Neural progenitor cell (in vitro differentiated cells): ENCODE measurements at regions not wholly inside any gene's neighbourhood (a gene's known extent, or its start where the extent isn't known, plus 50 kb on each side); places are given as distances from the start of the nearest gene placed in this dataset.

Source experiments
- DNase-seq: peaks from one replicate; pipeline ENCODE4 v3.0.0-alpha.2; 2016; ENCODE audit warnings: low spot score
- H2AFZ ChIP-seq: fragments of 200-600 bp; sonication (generic); replicated peaks from 2 replicates; pipeline ENCODE4 v1.6.1; 2016; ENCODE audit warnings: antibody characterized with exemption
- H3F3A ChIP-seq: fragments of 200-600 bp; sonication (generic); 2 replicates; pipeline ENCODE4 v1.6.1; 2016; ENCODE audit warnings: antibody characterized with exemption, low read depth
- H3K27ac ChIP-seq: fragments of 200-600 bp; sonication (generic); 2 replicates; pipeline ENCODE4 v1.5.1; 2016; ENCODE audit warnings: mild to moderate bottlenecking
- H3K27me3 ChIP-seq: fragments of 200-600 bp; sonication (generic); 2 replicates; pipeline ENCODE4 v1.6.1; 2016; ENCODE audit warnings: mild to moderate bottlenecking, moderate library complexity
- H3K36me3 ChIP-seq: fragments of 200-600 bp; sonication (generic); 2 replicates; pipeline ENCODE4 v1.5.1; 2016
- H3K4me1 ChIP-seq: fragments of 200-600 bp; sonication (generic); 2 replicates; pipeline ENCODE4 v1.6.1; 2016; ENCODE audit warnings: mixed run types
- H3K4me2 ChIP-seq: fragments of 200-600 bp; sonication (generic); 2 replicates; pipeline ENCODE4 v1.6.1; 2016
- H3K4me3 ChIP-seq: fragments of 200-600 bp; sonication (generic); 2 replicates; pipeline ENCODE4 v1.5.1; 2016
- H3K79me2 ChIP-seq: fragments of 200-600 bp; sonication (generic); 2 replicates; pipeline ENCODE4 v1.6.1; 2016; ENCODE audit warnings: low read depth
- H3K9ac ChIP-seq: fragments of 200-600 bp; sonication (generic); 2 replicates; pipeline ENCODE4 v1.6.1; 2016
- H3K9me3 ChIP-seq: fragments of 200-600 bp; sonication (generic); 2 replicates; pipeline ENCODE4 v1.5.1; 2016; ENCODE audit warnings: low read depth
- H4K20me1 ChIP-seq: fragments of 200-600 bp; sonication (generic); 2 replicates; pipeline ENCODE4 v1.6.1; 2016; ENCODE audit warnings: low read depth
- H3K27ac Mint-ChIP-seq: 3 replicates; pipeline ENCODE4 v1.8.0; 2021; ENCODE audit warnings: mixed read lengths
- H3K27me3 Mint-ChIP-seq: 2 replicates; pipeline ENCODE4 v1.8.0; 2022; ENCODE audit warnings: low read depth, mild to moderate bottlenecking, inconsistent platforms, moderate library complexity, mixed read lengths; ENCODE audit not compliant: insufficient read depth
- H3K36me3 Mint-ChIP-seq: 3 replicates; pipeline ENCODE4 v1.8.0; 2021; ENCODE audit warnings: mixed read lengths
- H3K4me1 Mint-ChIP-seq: 3 replicates; pipeline ENCODE4 v1.8.0; 2021; ENCODE audit warnings: mixed read lengths
- H3K4me3 Mint-ChIP-seq: 3 replicates; pipeline ENCODE4 v1.8.0; 2021; ENCODE audit warnings: mild to moderate bottlenecking, moderate library complexity, mixed read lengths
- H3K9me3 Mint-ChIP-seq: 3 replicates; pipeline ENCODE4 v1.8.0; 2020; ENCODE audit warnings: mixed read lengths
- EZH2 ChIP-seq: fragments of 200-600 bp; sonication (generic); IDR thresholded peaks from 2 replicates; pipeline ENCODE4 v1.6.1; 2017; ENCODE audit warnings: antibody characterized with exemption, mild to moderate bottlenecking, moderate library complexity
- EZH2phosphoT487 ChIP-seq: fragments of 200-600 bp; sonication (generic); IDR thresholded peaks from 2 replicates; pipeline ENCODE4 v1.6.1; 2017; ENCODE audit warnings: antibody characterized with exemption
- TF ChIP-seq, protein P1 (sequence below): fragments of 200-600 bp; sonication (generic); IDR thresholded peaks from 2 replicates; pipeline ENCODE4 v1.5.1; 2017; ENCODE audit warnings: antibody characterized with exemption, mild to moderate bottlenecking

DNA sequence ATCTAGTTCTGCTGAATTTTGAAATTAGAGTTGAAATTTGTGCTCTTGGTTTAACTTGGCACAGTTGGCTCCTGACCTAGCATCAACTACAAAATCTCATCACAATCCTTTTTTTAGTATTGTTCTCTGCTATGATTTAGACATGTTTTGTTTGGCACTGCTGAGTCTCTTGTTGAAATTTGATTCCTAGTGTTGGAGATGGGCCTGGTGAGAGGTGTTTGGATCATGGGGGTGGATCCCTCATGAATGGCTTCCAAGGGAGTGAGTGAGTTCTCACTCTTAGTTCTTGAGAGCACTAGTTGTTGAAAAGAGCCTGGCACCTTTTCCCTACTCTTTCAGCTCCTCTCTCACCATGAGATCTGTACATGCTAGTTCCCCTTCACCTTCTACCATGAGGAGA is 605.6 kb upstream of the SLC39A10 start:
- Histone ChIP-seq H3K36me3 (no peaks in the 10 kb centered on the region), H3F3A (no peaks in the 10 kb centered on the region), H3K4me2 (no peak overlapping the region), H3K4me1 (no peaks in the 10 kb centered on the region), H3K4me3 (no peak overlapping the region), H2AFZ (no peak overlapping the region), H3K27ac (no peak overlapping the region), H4K20me1 (no peaks in the 10 kb centered on the region), H3K27me3 (no peaks in the 10 kb centered on the region), H3K9me3 (no peaks in the 10 kb centered on the region), H3K9ac (no peak overlapping the region), H3K79me2 (no peaks in the 10 kb centered on the region)
- Mint-ChIP-seq H3K4me3 (no peak overlapping the region), H3K27ac (no peak overlapping the region), H3K27me3 (no peaks in the 10 kb centered on the region), H3K9me3 (no peaks in the 10 kb centered on the region), H3K4me1 (peaks cover 6% of the 10 kb centered on the region), H3K36me3 (no peaks in the 10 kb centered on the region)
- no peak for TF ChIP-seq EZH2
- TF ChIP-seq, protein P1, sequence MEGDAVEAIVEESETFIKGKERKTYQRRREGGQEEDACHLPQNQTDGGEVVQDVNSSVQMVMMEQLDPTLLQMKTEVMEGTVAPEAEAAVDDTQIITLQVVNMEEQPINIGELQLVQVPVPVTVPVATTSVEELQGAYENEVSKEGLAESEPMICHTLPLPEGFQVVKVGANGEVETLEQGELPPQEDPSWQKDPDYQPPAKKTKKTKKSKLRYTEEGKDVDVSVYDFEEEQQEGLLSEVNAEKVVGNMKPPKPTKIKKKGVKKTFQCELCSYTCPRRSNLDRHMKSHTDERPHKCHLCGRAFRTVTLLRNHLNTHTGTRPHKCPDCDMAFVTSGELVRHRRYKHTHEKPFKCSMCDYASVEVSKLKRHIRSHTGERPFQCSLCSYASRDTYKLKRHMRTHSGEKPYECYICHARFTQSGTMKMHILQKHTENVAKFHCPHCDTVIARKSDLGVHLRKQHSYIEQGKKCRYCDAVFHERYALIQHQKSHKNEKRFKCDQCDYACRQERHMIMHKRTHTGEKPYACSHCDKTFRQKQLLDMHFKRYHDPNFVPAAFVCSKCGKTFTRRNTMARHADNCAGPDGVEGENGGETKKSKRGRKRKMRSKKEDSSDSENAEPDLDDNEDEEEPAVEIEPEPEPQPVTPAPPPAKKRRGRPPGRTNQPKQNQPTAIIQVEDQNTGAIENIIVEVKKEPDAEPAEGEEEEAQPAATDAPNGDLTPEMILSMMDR: no peak
- no peak for TF ChIP-seq EZH2phosphoT487
- no peak for DNase-seq

DNA sequence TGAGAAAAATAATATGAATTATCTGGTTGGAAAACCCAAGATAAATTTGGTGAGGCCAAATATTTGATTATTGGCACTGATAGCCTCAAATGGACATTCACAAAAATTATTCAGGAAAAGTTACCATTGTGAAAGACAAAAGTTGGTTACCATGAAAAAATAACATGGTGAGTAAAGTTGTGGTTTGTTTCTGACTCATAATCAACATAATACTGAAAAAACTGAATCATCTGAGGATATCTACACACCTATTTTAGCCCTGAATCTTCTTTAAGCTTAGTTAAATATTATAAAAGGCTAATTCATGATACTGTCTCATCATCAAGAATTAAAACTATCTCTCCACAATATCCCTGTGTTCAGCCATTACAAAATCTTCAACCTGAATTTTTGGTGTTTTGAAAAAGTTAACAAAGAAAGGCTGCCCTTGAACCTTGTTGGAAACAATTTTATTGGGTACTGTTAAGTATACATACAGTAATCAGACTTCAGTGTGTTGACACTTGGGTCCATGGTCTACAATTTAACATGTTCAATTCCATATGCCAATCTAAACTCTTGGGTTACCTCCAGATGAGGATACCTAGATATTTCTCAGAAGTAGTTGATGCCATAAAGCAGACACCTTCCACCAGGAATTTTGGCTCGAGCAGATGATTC is 607.5 kb upstream of the SLC39A10 start:
- H3K27ac Mint-ChIP-seq: no peak overlapping the region
- no peaks in the 10 kb centered on the region for H3K27me3 ChIP-seq
- peaks cover under 1% of the 10 kb centered on the region for H3K9me3 Mint-ChIP-seq
- H3K27ac ChIP-seq: no peak overlapping the region
- no peaks in the 10 kb centered on the region for H3K79me2 ChIP-seq
- no peak overlapping the region for H2AFZ ChIP-seq
- DNase-seq: no peak
- no peaks in the 10 kb centered on the region for H3K4me1 ChIP-seq
- H3K36me3 Mint-ChIP-seq: no peaks in the 10 kb centered on the region
- H3K9me3 ChIP-seq: no peaks in the 10 kb centered on the region
- H3F3A ChIP-seq: no peaks in the 10 kb centered on the region
- no peak overlapping the region for H3K4me3 ChIP-seq
- no peaks in the 10 kb centered on the region for H3K27me3 Mint-ChIP-seq
- H3K4me2 ChIP-seq: no peak overlapping the region
- no peak overlapping the region for H3K9ac ChIP-seq
- H4K20me1 ChIP-seq: no peaks in the 10 kb centered on the region
- H3K4me1 Mint-ChIP-seq: peaks cover 1% of the 10 kb centered on the region
- H3K4me3 Mint-ChIP-seq: no peak overlapping the region
- TF ChIP-seq EZH2 (no peak), EZH2phosphoT487 (no peak)
- TF ChIP-seq, protein P1: no peak
- no peaks in the 10 kb centered on the region for H3K36me3 ChIP-seq

DNA sequence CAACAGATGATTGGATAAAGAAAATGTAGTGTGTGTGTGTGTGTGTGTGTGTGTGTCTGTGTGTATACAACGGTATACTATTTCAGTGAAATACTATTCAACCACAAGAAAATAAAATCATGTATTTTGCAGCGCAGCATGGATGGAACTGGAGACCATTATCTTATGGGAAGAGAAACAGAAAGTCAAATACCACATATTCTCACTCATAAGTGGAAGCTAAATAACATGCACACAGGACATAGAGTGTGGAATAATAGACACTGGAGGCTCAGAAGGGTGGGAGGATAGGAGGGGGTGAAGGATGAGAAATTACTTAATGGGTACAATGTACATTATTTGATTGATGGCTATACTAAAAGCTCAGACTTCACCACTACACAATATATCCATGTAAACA is 609.1 kb upstream of the SLC39A10 start:
- Histone ChIP-seq H3F3A (no peaks in the 10 kb centered on the region), H3K36me3 (no peaks in the 10 kb centered on the region), H3K9ac (no peak overlapping the region), H4K20me1 (no peaks in the 10 kb centered on the region), H3K4me1 (no peaks in the 10 kb centered on the region), H3K27ac (no peak overlapping the region), H2AFZ (no peak overlapping the region), H3K79me2 (no peaks in the 10 kb centered on the region), H3K27me3 (no peaks in the 10 kb centered on the region), H3K4me3 (no peak overlapping the region), H3K9me3 (no peaks in the 10 kb centered on the region), H3K4me2 (no peak overlapping the region)
- no peak for DNase-seq
- Mint-ChIP-seq H3K27me3 (no peaks in the 10 kb centered on the region), H3K4me3 (no peak overlapping the region), H3K27ac (no peak overlapping the region), H3K9me3 (peaks cover 3% of the 10 kb centered on the region), H3K4me1 (peaks cover 4% of the 10 kb centered on the region), H3K36me3 (no peaks in the 10 kb centered on the region)
- no peak for TF ChIP-seq EZH2
- TF ChIP-seq EZH2phosphoT487: no peak
- TF ChIP-seq, protein P1: no peak
